Activated CD4-positive, alpha-beta T cell treated with anti-CD3 and anti-CD28 coated beads for 24 hours (primary cell): ENCODE measurements at regions not wholly inside any gene's neighbourhood (a gene's known extent, or its start where the extent isn't known, plus 50 kb on each side); places are given as distances from the start of the nearest gene placed in this dataset.
"Not testable (repeated sequence)": the region's sequence is repeated elsewhere in the genome, so short reads cannot be mapped to it uniquely, and the experiment has no call there.

ENCODE experiments used
- DNase-seq, 2 donors: peaks; one replicate each; pipeline ENCODE4 v3.0.0-alpha.2; 2020; ENCODE audit warnings: low read depth in 2 of 2

- DNase-seq = no peak
Observed at GRCh38 chr13:74574964-74575728, 440.9 kb upstream of the KLF12 start.

- no peak for DNase-seq
Observed at GRCh38 chr13:74573654-74574053, 439.4 kb upstream of the KLF12 start.

GRCh38 chr13:74571811-74572210 is 437.6 kb upstream of the KLF12 start:
- DNase-seq = no peak

DNA sequence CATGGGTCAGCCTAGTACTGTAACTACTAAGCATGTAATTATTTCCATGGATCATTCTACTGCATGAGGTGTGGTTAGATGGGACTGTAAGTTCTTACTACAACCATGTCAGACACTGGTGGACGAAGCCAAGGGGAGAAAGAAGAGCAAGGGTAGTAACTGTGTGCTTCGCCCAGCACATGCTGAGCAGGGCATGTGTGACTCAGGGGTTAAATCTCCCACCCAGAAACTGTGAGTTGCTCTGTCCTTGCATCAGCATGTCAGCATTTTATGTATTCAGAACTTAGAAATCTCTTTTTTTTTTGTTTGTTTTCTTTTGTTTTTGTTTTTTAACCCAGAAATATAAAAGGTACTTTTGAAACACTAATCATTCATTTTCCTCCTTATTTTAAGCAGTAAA is 436.6 kb upstream of the KLF12 start:
- DNase-seq = no peak

DNA sequence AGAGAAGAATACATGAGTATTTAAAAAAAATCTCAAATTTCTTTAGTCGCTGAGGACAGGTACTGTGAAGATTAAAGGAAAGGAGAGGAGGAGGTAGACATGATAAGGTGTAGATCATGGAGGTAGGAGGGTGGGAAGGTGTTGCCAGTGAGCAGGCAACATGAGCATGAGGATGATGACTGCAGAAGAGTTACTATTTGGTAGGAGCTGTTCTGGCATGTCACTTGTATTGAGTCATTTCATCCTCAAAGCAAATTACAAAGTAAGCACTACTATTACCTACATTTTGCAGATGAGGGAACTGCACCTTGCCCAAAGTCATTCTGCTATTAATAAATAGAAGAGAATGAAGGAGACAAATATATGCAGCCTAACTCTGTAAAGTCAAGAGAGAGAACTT is 435.8 kb upstream of the KLF12 start:
- no peak for DNase-seq

- DNase-seq = no peak
Observed at GRCh38 chr13:74569251-74569650, 435.0 kb upstream of the KLF12 start.

- no peak for DNase-seq
Observed at GRCh38 chr13:74567485-74567884, 433.3 kb upstream of the KLF12 start.

GRCh38 chr13:74562381-74562780 is 428.2 kb upstream of the KLF12 start:
- no peak for DNase-seq

DNA sequence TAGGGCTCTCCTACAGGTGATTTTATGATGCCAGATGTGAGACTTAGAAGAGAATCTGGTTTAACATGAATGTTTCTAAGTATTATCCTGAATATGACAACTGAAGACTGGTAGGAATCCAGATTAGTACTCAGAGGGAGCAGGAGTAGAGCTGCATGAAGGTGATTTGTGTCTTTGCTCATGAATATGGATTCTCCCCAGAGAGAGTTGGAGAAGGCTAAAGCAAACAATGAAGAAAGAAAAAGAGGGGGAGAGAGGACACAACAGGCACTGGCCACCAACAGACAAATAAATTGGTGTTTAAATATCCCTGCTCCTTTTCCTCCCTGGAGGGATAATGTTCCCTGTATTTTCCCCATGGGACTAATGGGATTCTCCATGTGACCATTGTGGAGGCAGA is 427.0 kb upstream of the KLF12 start:
- no peak for DNase-seq

GRCh38 chr13:74560325-74560724 is 426.1 kb upstream of the KLF12 start:
- DNase-seq = no peak

- DNase-seq = no peak
Observed at GRCh38 chr13:74557870-74558269, 423.7 kb upstream of the KLF12 start.

DNA sequence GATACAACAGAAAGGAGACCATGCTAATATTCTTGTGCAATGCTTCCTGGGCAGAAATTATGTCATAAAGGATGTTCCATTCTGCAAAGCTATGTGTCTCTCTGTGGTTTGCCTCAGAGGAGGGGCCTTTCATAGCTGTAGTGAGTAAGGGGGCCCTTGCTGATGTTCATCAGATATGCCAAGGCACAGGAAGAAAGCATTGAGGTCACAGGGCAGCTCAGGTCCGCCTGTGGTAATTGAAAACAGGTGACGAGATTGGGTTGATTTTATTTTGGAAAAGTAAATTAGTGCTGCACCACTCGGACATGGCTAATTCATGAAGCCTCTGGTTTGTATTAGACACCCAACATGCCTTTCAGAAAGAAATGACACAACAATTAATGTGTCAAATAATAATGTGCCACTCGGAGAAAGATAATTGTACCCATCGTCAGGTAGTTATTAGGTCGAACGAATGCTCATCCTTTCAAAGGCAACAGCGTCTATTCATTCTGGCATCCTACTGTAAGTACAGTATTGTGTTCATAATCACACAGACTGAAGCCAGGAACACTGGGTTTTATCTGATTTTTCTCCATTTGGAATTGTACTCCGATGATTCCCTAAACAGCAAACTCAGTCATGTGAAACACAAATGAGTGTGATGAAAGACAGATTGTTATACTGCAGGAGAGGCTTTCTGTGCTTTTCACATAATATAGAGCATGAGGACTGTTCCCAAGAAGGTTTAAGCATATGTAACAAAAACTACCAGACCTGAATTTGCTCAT is 421.6 kb upstream of the KLF12 start:
- no peak for DNase-seq

- no peak for DNase-seq
Observed at GRCh38 chr13:74555276-74555625, 421.0 kb upstream of the KLF12 start.

- DNase-seq = no peak
Observed at GRCh38 chr13:74554569-74555275, 420.5 kb upstream of the KLF12 start.

- no peak for DNase-seq
Observed at GRCh38 chr13:74550039-74550438, 415.8 kb upstream of the KLF12 start.

- DNase-seq = not testable (repeated sequence)
Observed at GRCh38 chr13:74536649-74537048, 402.4 kb upstream of the KLF12 start.

GRCh38 chr13:74533226-74533625 is 399.0 kb upstream of the KLF12 start:
- DNase-seq = no peak

DNA sequence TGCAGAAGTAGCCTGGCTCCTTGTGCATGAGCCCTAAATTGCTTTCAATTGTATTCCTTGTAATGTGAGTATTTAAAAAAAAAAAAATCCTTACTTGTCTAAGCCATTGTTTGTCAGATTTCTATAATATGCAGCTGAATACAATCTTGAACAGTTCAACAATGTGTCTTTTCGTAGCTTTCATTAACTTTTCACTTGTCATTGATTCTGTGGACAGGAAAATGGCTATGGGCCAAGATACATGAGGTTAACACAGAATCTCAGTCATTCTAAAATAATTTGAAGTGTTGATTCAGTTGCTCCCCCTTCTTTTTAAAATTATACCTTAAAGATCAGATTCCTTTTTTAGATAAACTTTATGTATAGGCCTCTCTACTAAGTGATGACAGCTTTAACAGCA is 395.8 kb upstream of the KLF12 start:
- no peak for DNase-seq

- no peak for DNase-seq
Observed at GRCh38 chr13:74528734-74529513, 394.7 kb upstream of the KLF12 start.

GRCh38 chr13:74523057-74523456 is 388.9 kb upstream of the KLF12 start:
- no peak for DNase-seq

GRCh38 chr13:74511523-74511922 is 377.3 kb upstream of the KLF12 start:
- DNase-seq = no peak
